Body of pancreas (tissue), 4 donors: ENCODE measurements at regions not wholly inside any gene's neighbourhood (a gene's known extent, or its start where the extent isn't known, plus 50 kb on each side); places are given as distances from the start of the nearest gene placed in this dataset.

ENCODE experiments used
- ATAC-seq: fragments of 150-250 bp; one replicate; pipeline ENCODE4 v1.9.1; 2016
- DNase-seq, 4 donors: peaks; one replicate each; pipeline ENCODE4 v3.0.0-alpha.2; 2019
- H3K27ac ChIP-seq, 4 donors: fragments of 200-600 bp; sonication (generic); 1 replicate in 3 of 4; 2 replicates in 1 of 4; pipeline versions ENCODE4 v1.5.1 to v1.6.1; 2016 to 2019; ENCODE audit warnings: mild to moderate bottlenecking in 1 of 4, mixed read lengths in 1 of 4, moderate library complexity in 1 of 4
- H3K27me3 ChIP-seq, 2 donors: fragments of 200-600 bp; sonication (generic); one replicate each; pipeline ENCODE4 v1.6.0; 2016; ENCODE audit warnings: mild to moderate bottlenecking in 1 of 2
- H3K36me3 ChIP-seq, 2 donors: fragments of 200-600 bp; sonication (generic); replicated peaks in 1 of 2; 2 replicates each; pipeline ENCODE4 v1.5.1; 2016; ENCODE audit warnings: low read depth in 2 of 2; ENCODE audit not compliant: insufficient read depth in 1 of 2
- H3K4me1 ChIP-seq: fragments of 200-600 bp; sonication (generic); one replicate; pipeline ENCODE4 v1.6.0; 2016
- H3K4me3 ChIP-seq, 2 donors: fragments of 200-600 bp; sonication (generic); 1 replicate in 1 of 2; 2 replicates in 1 of 2; pipeline ENCODE4 v1.5.1; 2016 to 2019
- H3K9me3 ChIP-seq, 3 donors: fragments of 200-600 bp; sonication (generic); 1 replicate in 2 of 3; 2 replicates in 1 of 3; pipeline ENCODE4 v1.5.1; 2016
- POLR2A ChIP-seq, 3 donors: fragments of 450-650 bp; IDR thresholded peaks; one replicate each; pipeline ENCODE4 v1.6.1; 2016; ENCODE audit warnings: antibody characterized with exemption in 3 of 3, mild to moderate bottlenecking in 2 of 3
- WGBS, 2 donors: methylation state at CpG; one replicate each; pipeline ENCODE4 v1.1.5; 2017; 5-methylcytosine and 5-hydroxymethylcytosine counted together
- intact Hi-C: fragments of 100-400 bp; cut with DNase I; formaldehyde crosslinking; loops from one replicate; pipeline ENCODE4 v1.15.1; 2023
- TF ChIP-seq, protein P1 (sequence below), 7 experiments: fragments of 450-650 bp in 4 of 7; fragments of 200-600 bp in 3 of 7; sonication (generic) in 3 of 7; IDR thresholded peaks; one replicate each; pipeline ENCODE4 v1.5.1; 2016 to 2019; ENCODE audit warnings: antibody characterized with exemption in 7 of 7

DNA sequence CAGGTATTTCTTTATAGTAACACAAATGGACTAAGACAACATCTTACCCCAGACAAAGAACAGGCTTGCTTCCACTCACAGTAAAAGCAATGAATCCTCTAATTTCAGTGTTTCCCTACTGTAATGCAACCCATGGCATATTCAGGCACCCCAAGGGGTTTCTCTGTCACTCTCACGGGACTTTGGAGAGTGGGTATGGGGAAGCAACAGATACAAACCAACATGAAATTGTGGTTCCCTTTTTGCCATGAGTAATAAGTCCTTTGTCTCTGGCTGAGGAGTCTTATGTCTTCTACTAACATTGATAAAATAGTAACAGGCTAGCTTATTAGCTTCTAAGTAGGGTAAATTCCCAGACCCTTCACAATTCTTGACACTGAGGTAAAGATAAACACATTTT, 51.4 kb upstream of the AOAH start:
- 82% methylated on average over 1 of the region's 1 CpG for WGBS, 2 donors
- intact Hi-C loops, result no loop called here
- TF ChIP-seq, protein P1, sequence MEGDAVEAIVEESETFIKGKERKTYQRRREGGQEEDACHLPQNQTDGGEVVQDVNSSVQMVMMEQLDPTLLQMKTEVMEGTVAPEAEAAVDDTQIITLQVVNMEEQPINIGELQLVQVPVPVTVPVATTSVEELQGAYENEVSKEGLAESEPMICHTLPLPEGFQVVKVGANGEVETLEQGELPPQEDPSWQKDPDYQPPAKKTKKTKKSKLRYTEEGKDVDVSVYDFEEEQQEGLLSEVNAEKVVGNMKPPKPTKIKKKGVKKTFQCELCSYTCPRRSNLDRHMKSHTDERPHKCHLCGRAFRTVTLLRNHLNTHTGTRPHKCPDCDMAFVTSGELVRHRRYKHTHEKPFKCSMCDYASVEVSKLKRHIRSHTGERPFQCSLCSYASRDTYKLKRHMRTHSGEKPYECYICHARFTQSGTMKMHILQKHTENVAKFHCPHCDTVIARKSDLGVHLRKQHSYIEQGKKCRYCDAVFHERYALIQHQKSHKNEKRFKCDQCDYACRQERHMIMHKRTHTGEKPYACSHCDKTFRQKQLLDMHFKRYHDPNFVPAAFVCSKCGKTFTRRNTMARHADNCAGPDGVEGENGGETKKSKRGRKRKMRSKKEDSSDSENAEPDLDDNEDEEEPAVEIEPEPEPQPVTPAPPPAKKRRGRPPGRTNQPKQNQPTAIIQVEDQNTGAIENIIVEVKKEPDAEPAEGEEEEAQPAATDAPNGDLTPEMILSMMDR (IDR thresholded peaks at IDR 0.05), result no peak
- no peak for TF ChIP-seq POLR2A (IDR thresholded peaks at IDR 0.05)

DNA sequence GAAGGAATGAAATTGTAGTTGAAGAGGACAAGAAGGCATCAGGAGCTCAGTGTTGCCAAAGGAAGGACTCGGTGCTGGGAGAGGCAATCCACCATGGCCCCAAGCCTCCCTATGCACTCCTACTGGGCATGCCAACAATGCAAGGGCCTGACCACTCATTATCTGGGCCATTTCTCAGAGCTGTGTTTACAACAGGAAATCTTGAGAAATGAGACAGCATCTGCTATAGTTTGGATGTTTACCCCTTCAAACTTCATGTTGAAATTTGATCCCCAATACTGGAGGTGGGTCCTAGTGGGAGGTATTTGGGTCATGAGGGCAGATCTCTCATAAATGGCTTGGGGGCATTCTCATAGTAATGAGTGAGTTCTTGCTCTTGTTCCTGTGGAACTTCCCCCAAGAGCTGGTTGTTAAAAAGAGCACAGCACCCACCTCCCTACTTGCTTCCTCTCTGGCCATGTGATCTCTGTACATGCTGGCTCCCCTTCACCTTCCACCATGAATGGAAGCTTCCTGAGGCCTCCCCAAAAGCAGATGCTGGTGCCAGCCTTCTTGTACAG, 50.8 kb upstream of the AOAH start:
- peak overlapping the region in 1 of 4 donors; percentile 45 for H3K27ac ChIP-seq
- H3K9me3 ChIP-seq, result no peaks in the 10 kb centered on the region

More for the DNA sequence above, 51.4 kb upstream of the AOAH start:
- Histone ChIP-seq H3K36me3 (no peaks in the 10 kb centered on the region), H3K4me3 (no peak overlapping the region), H3K27ac (peak overlapping the region in 1 of 4 donors; percentile 45), H3K9me3 (no peaks in the 10 kb centered on the region), H3K27me3 (no peaks in the 10 kb centered on the region), H3K4me1 (no peaks in the 10 kb centered on the region)
- ATAC-seq (no peak), DNase-seq (peak in 1 of 4 donors; percentile 28)

More for the DNA sequence above, 50.8 kb upstream of the AOAH start:
- no peaks in the 10 kb centered on the region for H3K36me3 ChIP-seq
- H3K4me3 ChIP-seq, result no peak overlapping the region
- DNase-seq, result no peak
- TF ChIP-seq, protein P1 (IDR thresholded peaks at IDR 0.05), result no peak
- TF ChIP-seq POLR2A (IDR thresholded peaks at IDR 0.05), result no peak
- H3K27me3 ChIP-seq, result no peaks in the 10 kb centered on the region
- H3K4me1 ChIP-seq, result no peaks in the 10 kb centered on the region
- no peak for ATAC-seq
- intact Hi-C loops, result no loop called here
- WGBS, 2 donors, result 92 to 100% methylated on average over 1 of the region's 1 CpG
